SK-MEL-5 (cell line): ENCODE measurements at regions not wholly inside any gene's neighbourhood (a gene's known extent, or its start where the extent isn't known, plus 50 kb on each side); places are given as distances from the start of the nearest gene placed in this dataset.
"Not testable (repeated sequence)": the region's sequence is repeated elsewhere in the genome, so short reads cannot be mapped to it uniquely, and the experiment has no call there.

Experiments
- DNase-seq: peaks from one replicate; pipeline ENCODE4 v3.0.0-alpha.2; 2016; ENCODE audit warnings: low read depth, low spot score
- in situ Hi-C: cut with HindIII; loops from 2 replicates; pipeline ENCODE4 v1.10.0; 2016; ENCODE audit warnings: low sequenced_read_pairs, high pct_unique_total_duplicates, low pct_unique_long_range_greater_than_20kb

- in situ Hi-C loops: not testable (repeated sequence)
- peak; percentile 62 for DNase-seq
Measured at GRCh38 chrX:91847926-91848325, 68.8 kb downstream of the PCDH11X start.
